ENCODE measurements at regions not wholly inside any gene's neighbourhood (a gene's known extent, or its start where the extent isn't known, plus 50 kb on each side); places are given as distances from the start of the nearest gene placed in this dataset.

- H3K36me3 Mint-ChIP-seq, result no peaks in the 10 kb centered on the region
- CTCF ChIA-PET, result no interaction called here
- no peak overlapping the region for H3K27ac Mint-ChIP-seq
- Histone ChIP-seq H3K27me3 (ENCODE audit: control insufficient read depth in 2 of 2, insufficient read depth in 2 of 2, low read length in 2 of 2) (no peaks in the 10 kb centered on the region), H3K4me1 (ENCODE audit: control insufficient read depth in 2 of 2, insufficient read depth in 2 of 2, low read length in 2 of 2) (no peaks in the 10 kb centered on the region), H3K4me3 (ENCODE audit: low read length) (no peak overlapping the region), H3K36me3 (ENCODE audit: control insufficient read depth in 2 of 3, insufficient read depth in 3 of 3, low read length in 3 of 3) (no peaks in the 10 kb centered on the region), H3K27ac (ENCODE audit: low read depth, low read length) (no peak overlapping the region), H3K9me3 (ENCODE audit: control insufficient read depth in 2 of 3, low read length in 3 of 3) (no peaks in the 10 kb centered on the region)
- no peaks in the 10 kb centered on the region for H3K4me1 Mint-ChIP-seq
- H3K4me3 Mint-ChIP-seq, result no peak overlapping the region
- intact Hi-C loops (cut with micrococcal nuclease), result no loop called here
- POLR2A ChIA-PET, result no interaction called here
- ATAC-seq (no peak), DNase-seq (no peak)
- peaks cover 0 to 14% (median 4%) of the 10 kb centered on the region in 5 donors for H3K27me3 Mint-ChIP-seq
- peaks cover 0 to 6% (median 0%) of the 10 kb centered on the region in 11 donors for H3K9me3 Mint-ChIP-seq
Measured at GRCh38 chr20:39421571-39422105, 459.5 kb downstream of the DHX35 start.

- ChIA-PET CTCF (no interaction called here), POLR2A (no interaction called here)
- Mint-ChIP-seq H3K27me3 (peaks cover 0 to 9% (median 4%) of the 10 kb centered on the region in 5 donors), H3K27ac (no peak overlapping the region), H3K36me3 (no peaks in the 10 kb centered on the region), H3K9me3 (peaks cover 0 to 4% (median 0%) of the 10 kb centered on the region in 11 donors), H3K4me1 (no peaks in the 10 kb centered on the region), H3K4me3 (no peak overlapping the region)
- no peaks in the 10 kb centered on the region for H3K4me1 ChIP-seq (ENCODE audit: control insufficient read depth in 2 of 2, insufficient read depth in 2 of 2, low read length in 2 of 2)
- no peaks in the 10 kb centered on the region for H3K27me3 ChIP-seq (ENCODE audit: control insufficient read depth in 2 of 2, insufficient read depth in 2 of 2, low read length in 2 of 2)
- DNase-seq, result no peak
- no peaks in the 10 kb centered on the region for H3K36me3 ChIP-seq (ENCODE audit: control insufficient read depth in 2 of 3, insufficient read depth in 3 of 3, low read length in 3 of 3)
- ATAC-seq, result no peak
- no peak overlapping the region for H3K27ac ChIP-seq (ENCODE audit: low read depth, low read length)
- intact Hi-C loops (cut with micrococcal nuclease), result no loop called here
- no peaks in the 10 kb centered on the region for H3K9me3 ChIP-seq (ENCODE audit: control insufficient read depth in 2 of 3, low read length in 3 of 3)
- H3K4me3 ChIP-seq (ENCODE audit: low read length), result no peak overlapping the region
Measured at GRCh38 chr20:39412091-39412490, 449.9 kb downstream of the DHX35 start.

- POLR2A ChIA-PET, result no interaction called here
- H3K9me3 Mint-ChIP-seq, result peaks cover 0 to 4% (median 0%) of the 10 kb centered on the region in 11 donors
- ATAC-seq, result no peak
Measured at GRCh38 chr20:39399463-39399862, 437.3 kb downstream of the DHX35 start.

GRCh38 chr20:39398656-39399055, 436.5 kb downstream of the DHX35 start:
- CTCF ChIA-PET, result no interaction called here
- Mint-ChIP-seq H3K4me3 (no peak overlapping the region), H3K27ac (no peak overlapping the region), H3K4me1 (no peaks in the 10 kb centered on the region), H3K9me3 (peaks cover 0 to 4% (median 0%) of the 10 kb centered on the region in 11 donors), H3K36me3 (no peaks in the 10 kb centered on the region), H3K27me3 (peaks cover 0 to 12% (median 4%) of the 10 kb centered on the region in 5 donors)
- Histone ChIP-seq H3K27me3 (ENCODE audit: control insufficient read depth in 2 of 2, insufficient read depth in 2 of 2, low read length in 2 of 2) (no peaks in the 10 kb centered on the region), H3K4me1 (ENCODE audit: control insufficient read depth in 2 of 2, insufficient read depth in 2 of 2, low read length in 2 of 2) (no peaks in the 10 kb centered on the region), H3K4me3 (ENCODE audit: low read length) (no peak overlapping the region), H3K36me3 (ENCODE audit: control insufficient read depth in 2 of 3, insufficient read depth in 3 of 3, low read length in 3 of 3) (no peaks in the 10 kb centered on the region), H3K9me3 (ENCODE audit: control insufficient read depth in 2 of 3, low read length in 3 of 3) (no peaks in the 10 kb centered on the region), H3K27ac (ENCODE audit: low read depth, low read length) (no peak overlapping the region)
- DNase-seq (no peak), ATAC-seq (no peak)
- intact Hi-C loops (cut with micrococcal nuclease), result no loop called here
- POLR2A ChIA-PET, result no interaction called here

More at GRCh38 chr20:39399463-39399862, 437.3 kb downstream of the DHX35 start:
- no peak overlapping the region for H3K4me3 ChIP-seq (ENCODE audit: low read length)
- Mint-ChIP-seq H3K36me3 (no peaks in the 10 kb centered on the region), H3K4me1 (no peaks in the 10 kb centered on the region), H3K4me3 (no peak overlapping the region), H3K27ac (no peak overlapping the region), H3K27me3 (peaks cover 0 to 12% (median 6%) of the 10 kb centered on the region in 5 donors)
- intact Hi-C loops (cut with micrococcal nuclease), result no loop called here
- CTCF ChIA-PET, result no interaction called here
- H3K9me3 ChIP-seq (ENCODE audit: control insufficient read depth in 2 of 3, low read length in 3 of 3), result no peaks in the 10 kb centered on the region
- no peaks in the 10 kb centered on the region for H3K36me3 ChIP-seq (ENCODE audit: control insufficient read depth in 2 of 3, insufficient read depth in 3 of 3, low read length in 3 of 3)
- no peaks in the 10 kb centered on the region for H3K4me1 ChIP-seq (ENCODE audit: control insufficient read depth in 2 of 2, insufficient read depth in 2 of 2, low read length in 2 of 2)
- no peaks in the 10 kb centered on the region for H3K27me3 ChIP-seq (ENCODE audit: control insufficient read depth in 2 of 2, insufficient read depth in 2 of 2, low read length in 2 of 2)
- DNase-seq, result no peak
- H3K27ac ChIP-seq (ENCODE audit: low read depth, low read length), result no peak overlapping the region

GRCh38 chr20:39397646-39398045, 435.5 kb downstream of the DHX35 start:
- POLR2A ChIA-PET, result no interaction called here
- no peaks in the 10 kb centered on the region for H3K4me1 Mint-ChIP-seq
- no peaks in the 10 kb centered on the region for H3K36me3 Mint-ChIP-seq

GRCh38 chr20:39395478-39396291, 433.5 kb downstream of the DHX35 start:
- no peaks in the 10 kb centered on the region for H3K36me3 ChIP-seq (ENCODE audit: control insufficient read depth in 2 of 3, insufficient read depth in 3 of 3, low read length in 3 of 3)
- H3K9me3 Mint-ChIP-seq, result peaks cover 0 to 4% (median 0%) of the 10 kb centered on the region in 11 donors
- no peak for ATAC-seq
- POLR2A ChIA-PET, result no interaction called here
- no peak overlapping the region for H3K27ac ChIP-seq (ENCODE audit: low read depth, low read length)
- intact Hi-C loops (cut with micrococcal nuclease), result no loop called here
- no peaks in the 10 kb centered on the region for H3K4me1 Mint-ChIP-seq
- CTCF ChIA-PET, result no interaction called here
- H3K9me3 ChIP-seq (ENCODE audit: control insufficient read depth in 2 of 3, low read length in 3 of 3), result no peaks in the 10 kb centered on the region
- H3K4me3 Mint-ChIP-seq, result no peak overlapping the region
- H3K27me3 Mint-ChIP-seq, result peaks cover 0 to 12% (median 5%) of the 10 kb centered on the region in 5 donors
- no peaks in the 10 kb centered on the region for H3K27me3 ChIP-seq (ENCODE audit: control insufficient read depth in 2 of 2, insufficient read depth in 2 of 2, low read length in 2 of 2)
- H3K4me1 ChIP-seq (ENCODE audit: control insufficient read depth in 2 of 2, insufficient read depth in 2 of 2, low read length in 2 of 2), result no peaks in the 10 kb centered on the region
- DNase-seq, result no peak
- no peak overlapping the region for H3K27ac Mint-ChIP-seq
- H3K4me3 ChIP-seq (ENCODE audit: low read length), result no peak overlapping the region
- no peaks in the 10 kb centered on the region for H3K36me3 Mint-ChIP-seq

More at GRCh38 chr20:39397646-39398045, 435.5 kb downstream of the DHX35 start:
- Histone ChIP-seq H3K27me3 (ENCODE audit: control insufficient read depth in 2 of 2, insufficient read depth in 2 of 2, low read length in 2 of 2) (no peaks in the 10 kb centered on the region), H3K27ac (ENCODE audit: low read depth, low read length) (no peak overlapping the region), H3K36me3 (ENCODE audit: control insufficient read depth in 2 of 3, insufficient read depth in 3 of 3, low read length in 3 of 3) (no peaks in the 10 kb centered on the region), H3K4me1 (ENCODE audit: control insufficient read depth in 2 of 2, insufficient read depth in 2 of 2, low read length in 2 of 2) (no peaks in the 10 kb centered on the region), H3K4me3 (ENCODE audit: low read length) (no peak overlapping the region), H3K9me3 (ENCODE audit: control insufficient read depth in 2 of 3, low read length in 3 of 3) (no peaks in the 10 kb centered on the region)
- Mint-ChIP-seq H3K4me3 (no peak overlapping the region), H3K27ac (no peak overlapping the region), H3K9me3 (peaks cover 0 to 4% (median 0%) of the 10 kb centered on the region in 11 donors), H3K27me3 (peaks cover 0 to 12% (median 4%) of the 10 kb centered on the region in 5 donors)
- ATAC-seq (no peak), DNase-seq (no peak)
- CTCF ChIA-PET, result interaction anchor here (0.6 kb wide), 1 partner anchor 33 kb away, joined by 3 read pairs; no protein-coding TSS in a partner anchor
- intact Hi-C loops (cut with micrococcal nuclease), result no loop called here

GRCh38 chr20:39394461-39394860, 432.3 kb downstream of the DHX35 start:
- no peak overlapping the region for H3K27ac Mint-ChIP-seq
- no peak for DNase-seq
- H3K4me3 ChIP-seq (ENCODE audit: low read length), result no peak overlapping the region
- ChIA-PET CTCF (no interaction called here), POLR2A (no interaction called here)
- no peaks in the 10 kb centered on the region for H3K9me3 ChIP-seq (ENCODE audit: control insufficient read depth in 2 of 3, low read length in 3 of 3)
- H3K9me3 Mint-ChIP-seq, result peaks cover 0 to 4% (median 0%) of the 10 kb centered on the region in 11 donors
- peaks cover 0 to 12% (median 5%) of the 10 kb centered on the region in 5 donors for H3K27me3 Mint-ChIP-seq
- H3K36me3 Mint-ChIP-seq, result no peaks in the 10 kb centered on the region
- H3K27ac ChIP-seq (ENCODE audit: low read depth, low read length), result no peak overlapping the region
- no peaks in the 10 kb centered on the region for H3K27me3 ChIP-seq (ENCODE audit: control insufficient read depth in 2 of 2, insufficient read depth in 2 of 2, low read length in 2 of 2)
- ATAC-seq, result no peak
- no peaks in the 10 kb centered on the region for H3K4me1 ChIP-seq (ENCODE audit: control insufficient read depth in 2 of 2, insufficient read depth in 2 of 2, low read length in 2 of 2)
- no peaks in the 10 kb centered on the region for H3K36me3 ChIP-seq (ENCODE audit: control insufficient read depth in 2 of 3, insufficient read depth in 3 of 3, low read length in 3 of 3)
- intact Hi-C loops (cut with micrococcal nuclease), result no loop called here
- H3K4me1 Mint-ChIP-seq, result no peaks in the 10 kb centered on the region
- no peak overlapping the region for H3K4me3 Mint-ChIP-seq

All from naive thymus-derived CD4-positive, alpha-beta T cell (primary cell).